HEK293 (cell line): ENCODE measurements at regions not wholly inside any gene's neighbourhood (a gene's known extent, or its start where the extent isn't known, plus 50 kb on each side); places are given as distances from the start of the nearest gene placed in this dataset.

Source experiments
- CTCF ChIA-PET: fragments of 350-600 bp; formaldehyde crosslinking; extraction: SDS; loops from one replicate; lab custom pipeline; 2021; ENCODE audit warnings: antibody characterized with exemption; lab: Yijun Ruan, JAX
- POLR2A ChIA-PET: fragments of 300-600 bp; formaldehyde crosslinking; extraction: SDS; loops from one replicate; lab custom pipeline; 2020; ENCODE audit warnings: antibody characterized with exemption, inconsistent platforms; lab: Yijun Ruan, JAX
- H3K27ac ChIP-seq: fragments of 200-500 bp; sonication (Bioruptor generic); 2 replicates; pipeline ENCODE4 v1.5.1; 2014; ENCODE audit warnings: low read depth, low read length, control low read depth, inconsistent platforms; ENCODE audit errors: extremely low read depth
- H3K36me3 ChIP-seq, 2 experiments: fragments of 200-500 bp in 1 of 2; sonication (Bioruptor generic) in 1 of 2; 1 replicate in 1 of 2; 2 replicates in 1 of 2; pipeline ENCODE4 v1.5.1; 2014 to 2017; ENCODE audit warnings: inconsistent platforms in 2 of 2, low read length in 2 of 2; ENCODE audit not compliant: control insufficient read depth in 2 of 2, insufficient read depth in 1 of 2
- H3K4me1 ChIP-seq: fragments of 200-500 bp; sonication (Bioruptor generic); 2 replicates; pipeline ENCODE4 v1.5.1; 2014; ENCODE audit warnings: mild to moderate bottlenecking, low read length, inconsistent platforms; ENCODE audit not compliant: control insufficient read depth, insufficient read depth
- H3K4me3 ChIP-seq: 2 replicates; pipeline ENCODE4 v1.5.1; 2011; ENCODE audit warnings: low read depth, mild to moderate bottlenecking, control low read depth, low read length, moderate library complexity
- H3K9me3 ChIP-seq: fragments of 200-500 bp; sonication (Bioruptor generic); 2 replicates; pipeline ENCODE4 v1.5.1; 2014; ENCODE audit warnings: low read depth, low read length, inconsistent platforms; ENCODE audit not compliant: control insufficient read depth, insufficient read depth
- BCL11A ChIP-seq: fragments of 450-650 bp; formaldehyde crosslinking; IDR thresholded peaks from 2 replicates; pipeline ENCODE4 v1.5.1; 2016; ENCODE audit warnings: low read depth, missing biosample characterization, missing genetic modification characterization
- GLI2 ChIP-seq: fragments of 450-650 bp; formaldehyde crosslinking; IDR thresholded peaks from 2 replicates; pipeline ENCODE4; 2017; ENCODE audit warnings: missing biosample characterization, missing genetic modification characterization, low read depth, borderline replicate concordance
- GLI4 ChIP-seq: fragments of 450-650 bp; formaldehyde crosslinking; IDR thresholded peaks from 2 replicates; pipeline ENCODE4 v1.5.1; 2016; ENCODE audit warnings: missing biosample characterization, missing genetic modification characterization
- GLIS1 ChIP-seq: fragments of 450-650 bp; formaldehyde crosslinking; IDR thresholded peaks from 2 replicates; pipeline ENCODE4 v1.5.1; 2016; ENCODE audit warnings: missing biosample characterization, missing genetic modification characterization
- HOXD13 ChIP-seq: sonication (generic); formaldehyde crosslinking; IDR thresholded peaks from 2 replicates; pipeline ENCODE4 v1.8.0; 2022; ENCODE audit warnings: missing genetic modification reagents, borderline replicate concordance
- IKZF3 ChIP-seq: fragments of 450-650 bp; IDR thresholded peaks from 2 replicates; pipeline ENCODE4 v1.5.0; 2018; ENCODE audit warnings: missing biosample characterization, mild to moderate bottlenecking, missing genetic modification characterization, moderate library complexity
- KLF8 ChIP-seq: fragments of 450-650 bp; formaldehyde crosslinking; IDR thresholded peaks from 2 replicates; pipeline ENCODE4 v1.5.1; 2016; ENCODE audit warnings: missing biosample characterization, missing genetic modification characterization
- MEIS1 ChIP-seq: sonication (generic); formaldehyde crosslinking; IDR thresholded peaks from 2 replicates; pipeline ENCODE4 v1.8.1; 2022; ENCODE audit warnings: missing genetic modification reagents, mild to moderate bottlenecking, borderline replicate concordance
- SALL2 ChIP-seq: fragments of 450-650 bp; formaldehyde crosslinking; IDR thresholded peaks from 2 replicates; pipeline ENCODE4 v1.5.0; 2017; ENCODE audit warnings: missing biosample characterization, mild to moderate bottlenecking, missing genetic modification characterization, borderline replicate concordance
- ZEB2 ChIP-seq: fragments of 450-650 bp; formaldehyde crosslinking; IDR thresholded peaks from 2 replicates; pipeline ENCODE4 v1.5.1; 2016; ENCODE audit warnings: missing biosample characterization, missing genetic modification characterization
- ZFP3 ChIP-seq: fragments of 450-650 bp; formaldehyde crosslinking; IDR thresholded peaks from 2 replicates; pipeline ENCODE4 v1.5.1; 2016; ENCODE audit warnings: low read depth, missing biosample characterization, missing genetic modification characterization
- ZFP41 ChIP-seq: fragments of 450-650 bp; formaldehyde crosslinking; IDR thresholded peaks from 2 replicates; pipeline ENCODE4 v1.5.1; 2016; ENCODE audit warnings: missing biosample characterization, missing genetic modification characterization, borderline replicate concordance
- ZFP69B ChIP-seq: fragments of 450-650 bp; formaldehyde crosslinking; IDR thresholded peaks from 2 replicates; pipeline ENCODE4 v1.5.1; 2016; ENCODE audit warnings: missing biosample characterization, missing genetic modification characterization
- ZNF121 ChIP-seq: fragments of 450-650 bp; formaldehyde crosslinking; IDR thresholded peaks from 2 replicates; pipeline ENCODE4 v1.5.1; 2016; ENCODE audit warnings: missing biosample characterization, missing genetic modification characterization
- ZNF211 ChIP-seq: fragments of 450-650 bp; formaldehyde crosslinking; IDR thresholded peaks from 2 replicates; pipeline ENCODE4 v1.5.1; 2016; ENCODE audit warnings: low read depth, missing biosample characterization, missing genetic modification characterization
- ZNF354C ChIP-seq: fragments of 450-650 bp; formaldehyde crosslinking; IDR thresholded peaks from 2 replicates; pipeline ENCODE4 v1.5.1; 2016; ENCODE audit warnings: missing biosample characterization, missing genetic modification characterization, low read depth, borderline replicate concordance
- ZNF366 ChIP-seq: fragments of 450-650 bp; formaldehyde crosslinking; conservative IDR thresholded peaks from 2 replicates; pipeline ENCODE4 v1.5.1; 2016; ENCODE audit warnings: missing biosample characterization, missing genetic modification characterization
- ZNF404 ChIP-seq: fragments of 450-650 bp; formaldehyde crosslinking; IDR thresholded peaks from 2 replicates; pipeline ENCODE4 v1.5.1; 2017; ENCODE audit warnings: missing biosample characterization, missing genetic modification characterization
- ZNF48 ChIP-seq: fragments of 450-650 bp; formaldehyde crosslinking; IDR thresholded peaks from 2 replicates; pipeline ENCODE4 v1.5.1; 2016; ENCODE audit warnings: missing biosample characterization, missing genetic modification characterization
- ZNF529 ChIP-seq: fragments of 450-650 bp; formaldehyde crosslinking; IDR thresholded peaks from 2 replicates; pipeline ENCODE4 v1.5.1; 2017; ENCODE audit warnings: missing genetic modification characterization, missing biosample characterization; ENCODE audit not compliant: insufficient replicate concordance
- ZNF596 ChIP-seq: fragments of 450-650 bp; IDR thresholded peaks from 2 replicates; pipeline ENCODE4 v1.5.0; 2018; ENCODE audit warnings: missing biosample characterization, mild to moderate bottlenecking, missing genetic modification characterization, moderate library complexity
- ZNF623 ChIP-seq: fragments of 450-650 bp; formaldehyde crosslinking; IDR thresholded peaks from 2 replicates; pipeline ENCODE4 v1.5.1; 2016; ENCODE audit warnings: missing biosample characterization, missing genetic modification characterization
- ZNF624 ChIP-seq: fragments of 450-650 bp; formaldehyde crosslinking; IDR thresholded peaks from 2 replicates; pipeline ENCODE4 v1.5.1; 2017; ENCODE audit warnings: missing biosample characterization, missing genetic modification characterization
- ZNF626 ChIP-seq: fragments of 450-650 bp; sonication (Bioruptor Pico); formaldehyde crosslinking; IDR thresholded peaks from 2 replicates; pipeline ENCODE4 v1.5.1; 2018; ENCODE audit warnings: missing biosample characterization, missing genetic modification characterization, inconsistent platforms
- ZNF629 ChIP-seq: fragments of 450-650 bp; formaldehyde crosslinking; IDR thresholded peaks from 2 replicates; pipeline ENCODE4 v1.5.1; 2017; ENCODE audit warnings: missing biosample characterization, missing genetic modification characterization
- ZNF670 ChIP-seq: fragments of 450-650 bp; formaldehyde crosslinking; IDR thresholded peaks from 2 replicates; pipeline ENCODE4 v1.5.1; 2016; ENCODE audit warnings: missing biosample characterization, missing genetic modification characterization, low read depth
- ZNF830 ChIP-seq: fragments of 450-650 bp; IDR thresholded peaks from 2 replicates; pipeline ENCODE4 v1.5.0; 2018; ENCODE audit warnings: missing biosample characterization, missing genetic modification characterization, low read depth, mild to moderate bottlenecking, moderate library complexity
- TF ChIP-seq, protein P1 (sequence below): fragments of 450-650 bp; formaldehyde crosslinking; IDR thresholded peaks from 2 replicates; pipeline ENCODE4; 2016; ENCODE audit warnings: missing biosample characterization, missing genetic modification characterization
- TF ChIP-seq, protein P2 (sequence below): fragments of 450-650 bp; formaldehyde crosslinking; IDR thresholded peaks from 2 replicates; pipeline ENCODE4 v1.5.1; 2016; ENCODE audit warnings: missing biosample characterization, missing genetic modification characterization
- TF ChIP-seq, protein P3 (sequence below): fragments of 450-650 bp; formaldehyde crosslinking; IDR thresholded peaks from 2 replicates; pipeline ENCODE4 v1.5.1; 2016; ENCODE audit warnings: missing biosample characterization, missing genetic modification characterization
- TF ChIP-seq, protein P4 (sequence below): fragments of 450-650 bp; formaldehyde crosslinking; IDR thresholded peaks from 2 replicates; pipeline ENCODE4 v1.5.1; 2017; ENCODE audit warnings: missing biosample characterization, missing genetic modification characterization
- TF ChIP-seq, protein P5 (sequence below): fragments of 450-650 bp; formaldehyde crosslinking; IDR thresholded peaks from 2 replicates; pipeline ENCODE4 v1.5.1; 2016; ENCODE audit warnings: missing biosample characterization, missing genetic modification characterization
- TF ChIP-seq, protein P6 (sequence below): fragments of 450-650 bp; formaldehyde crosslinking; IDR thresholded peaks from 2 replicates; pipeline ENCODE4 v1.5.1; 2017; ENCODE audit warnings: missing biosample characterization, missing genetic modification characterization

DNA sequence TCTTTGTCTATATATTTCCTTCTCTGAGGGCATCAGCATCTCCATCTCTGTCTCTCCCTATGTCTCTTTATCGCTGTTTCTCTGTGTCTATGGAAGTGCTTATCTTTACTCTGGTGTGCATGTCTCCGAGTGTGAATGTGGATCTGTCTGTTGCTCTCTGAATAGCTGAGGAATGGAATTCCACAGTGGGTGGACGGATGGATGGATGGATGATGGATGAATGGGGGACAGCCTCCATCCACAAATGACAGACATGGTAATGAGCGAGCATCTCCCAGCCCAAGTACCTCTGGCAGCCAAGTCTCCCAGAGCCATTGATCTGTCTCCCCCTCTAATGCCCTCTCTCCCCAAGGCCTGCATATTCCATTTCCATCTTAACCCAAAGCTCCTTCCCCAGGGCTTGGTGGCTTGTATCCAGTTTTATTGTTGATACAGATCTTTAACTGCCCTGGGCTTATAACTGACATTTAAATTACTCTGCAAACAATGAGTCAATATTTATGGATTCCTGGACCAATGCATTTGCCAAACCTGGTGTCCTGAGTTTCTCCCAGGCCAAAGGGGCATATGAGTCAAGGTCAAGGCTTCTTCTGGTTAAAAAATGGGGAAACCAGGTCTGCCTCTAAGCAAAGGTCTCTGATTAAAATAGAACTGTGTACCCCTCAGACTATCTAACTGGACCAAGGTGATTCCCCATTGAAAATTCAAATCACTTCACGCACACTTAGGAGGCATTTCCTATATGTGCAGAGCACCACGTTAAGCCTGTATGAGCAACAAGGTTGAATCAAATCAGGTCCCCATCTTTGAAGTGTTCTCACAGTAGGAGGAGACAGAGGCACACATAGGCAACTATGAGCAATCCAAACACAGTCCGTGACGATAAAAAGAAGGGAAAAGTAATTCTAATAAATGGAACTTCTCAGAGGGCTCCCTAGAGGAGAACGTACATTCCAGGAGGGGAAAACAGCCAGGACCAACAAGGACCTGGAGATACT, 109.9 kb downstream of the TLE3 start:
- no peak overlapping the region for H3K27ac ChIP-seq
- CTCF ChIA-PET, result interaction anchor here (0.6 to 1.1 kb wide), 3 partner anchors 10 to 265 kb away, joined by 3 read pairs; no protein-coding TSS in a partner anchor
- POLR2A ChIA-PET, result no interaction called here

DNA sequence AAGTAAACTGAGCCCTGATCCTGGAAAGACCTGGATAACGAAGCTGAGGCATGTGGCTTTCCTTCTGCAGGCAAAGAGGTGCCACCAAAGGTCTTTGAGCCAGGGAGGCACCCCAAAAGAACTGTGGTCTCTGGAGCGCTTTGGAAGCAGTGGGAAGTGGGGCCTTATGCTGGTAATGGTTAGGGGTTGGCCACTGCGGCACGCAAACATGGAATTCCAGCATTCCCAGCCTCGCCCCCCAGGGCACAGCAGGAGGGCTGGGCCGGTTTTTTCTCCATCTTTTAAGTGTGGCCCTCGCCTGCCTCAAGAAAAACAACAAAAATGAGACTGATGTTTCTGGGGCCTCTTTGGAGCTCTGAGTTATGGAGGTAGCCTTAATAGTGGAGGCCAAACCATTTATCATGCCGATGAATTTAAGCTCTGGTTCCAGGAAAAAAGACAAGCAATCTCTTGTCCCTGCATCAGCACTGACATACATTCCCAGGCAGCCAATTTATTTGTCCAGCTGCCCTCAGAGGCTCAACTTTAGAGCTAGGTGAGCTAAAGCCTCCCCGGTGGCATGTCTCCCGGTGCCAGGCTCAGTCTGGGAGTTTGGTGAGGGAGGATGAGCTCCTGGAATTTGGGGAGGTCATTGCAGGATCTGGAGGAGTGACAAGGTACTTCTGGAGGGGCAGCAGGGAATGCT, 109.0 kb downstream of the TLE3 start:
- CTCF ChIA-PET, result no interaction called here
- no peak for TF ChIP-seq BCL11A (tag by site-specific recombination)
- no peak for TF ChIP-seq ZNF670 (tag by site-specific recombination)
- no peak for TF ChIP-seq ZFP41
- no peak for TF ChIP-seq ZNF626 (tag by site-specific recombination)
- no peak for TF ChIP-seq ZNF48
- no peak for TF ChIP-seq IKZF3 (tag by site-specific recombination)
- no peak for TF ChIP-seq GLI4
- TF ChIP-seq, protein P1, sequence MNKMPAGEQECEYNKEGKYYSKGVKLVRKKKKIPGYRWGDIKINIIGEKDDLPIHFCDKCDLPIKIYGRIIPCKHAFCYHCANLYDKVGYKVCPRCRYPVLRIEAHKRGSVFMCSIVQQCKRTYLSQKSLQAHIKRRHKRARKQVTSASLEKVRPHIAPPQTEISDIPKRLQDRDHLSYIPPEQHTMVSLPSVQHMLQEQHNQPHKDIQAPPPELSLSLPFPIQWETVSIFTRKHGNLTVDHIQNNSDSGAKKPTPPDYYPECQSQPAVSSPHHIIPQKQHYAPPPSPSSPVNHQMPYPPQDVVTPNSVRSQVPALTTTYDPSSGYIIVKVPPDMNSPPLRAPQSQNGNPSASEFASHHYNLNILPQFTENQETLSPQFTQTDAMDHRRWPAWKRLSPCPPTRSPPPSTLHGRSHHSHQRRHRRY (tag by site-specific recombination), result no peak
- no peak for TF ChIP-seq ZNF354C (tag by site-specific recombination)
- TF ChIP-seq ZNF211 (tag by site-specific recombination), result no peak
- no peak for TF ChIP-seq ZNF624 (tag by site-specific recombination)
- no peak for TF ChIP-seq ZNF623
- TF ChIP-seq ZNF830 (tag by site-specific recombination), result no peak
- no peak for TF ChIP-seq ZFP69B (tag by site-specific recombination)
- no peak for TF ChIP-seq ZNF121 (tag by site-specific recombination)
- no peak for TF ChIP-seq ZNF404 (tag by site-specific recombination)
- TF ChIP-seq, protein P2, sequence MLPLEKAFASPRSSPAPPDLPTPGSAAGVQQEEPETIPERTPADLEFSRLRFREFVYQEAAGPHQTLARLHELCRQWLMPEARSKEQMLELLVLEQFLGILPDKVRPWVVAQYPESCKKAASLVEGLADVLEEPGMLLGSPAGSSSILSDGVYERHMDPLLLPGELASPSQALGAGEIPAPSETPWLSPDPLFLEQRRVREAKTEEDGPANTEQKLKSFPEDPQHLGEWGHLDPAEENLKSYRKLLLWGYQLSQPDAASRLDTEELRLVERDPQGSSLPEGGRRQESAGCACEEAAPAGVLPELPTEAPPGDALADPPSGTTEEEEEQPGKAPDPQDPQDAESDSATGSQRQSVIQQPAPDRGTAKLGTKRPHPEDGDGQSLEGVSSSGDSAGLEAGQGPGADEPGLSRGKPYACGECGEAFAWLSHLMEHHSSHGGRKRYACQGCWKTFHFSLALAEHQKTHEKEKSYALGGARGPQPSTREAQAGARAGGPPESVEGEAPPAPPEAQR, result no peak
- TF ChIP-seq, protein P3, sequence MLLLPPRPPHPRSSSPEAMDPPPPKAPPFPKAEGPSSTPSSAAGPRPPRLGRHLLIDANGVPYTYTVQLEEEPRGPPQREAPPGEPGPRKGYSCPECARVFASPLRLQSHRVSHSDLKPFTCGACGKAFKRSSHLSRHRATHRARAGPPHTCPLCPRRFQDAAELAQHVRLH (tag by site-specific recombination), result no peak
- TF ChIP-seq, protein P4, sequence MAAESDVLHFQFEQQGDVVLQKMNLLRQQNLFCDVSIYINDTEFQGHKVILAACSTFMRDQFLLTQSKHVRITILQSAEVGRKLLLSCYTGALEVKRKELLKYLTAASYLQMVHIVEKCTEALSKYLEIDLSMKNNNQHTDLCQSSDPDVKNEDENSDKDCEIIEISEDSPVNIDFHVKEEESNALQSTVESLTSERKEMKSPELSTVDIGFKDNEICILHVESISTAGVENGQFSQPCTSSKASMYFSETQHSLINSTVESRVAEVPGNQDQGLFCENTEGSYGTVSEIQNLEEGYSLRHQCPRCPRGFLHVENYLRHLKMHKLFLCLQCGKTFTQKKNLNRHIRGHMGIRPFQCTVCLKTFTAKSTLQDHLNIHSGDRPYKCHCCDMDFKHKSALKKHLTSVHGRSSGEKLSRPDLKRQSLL (tag by site-specific recombination), result no peak

More for the DNA sequence above, 109.9 kb downstream of the TLE3 start:
- Histone ChIP-seq H3K36me3 (no peaks in the 10 kb centered on the region), H3K4me3 (no peak overlapping the region), H3K4me1 (peaks cover 10% of the 10 kb centered on the region), H3K9me3 (no peaks in the 10 kb centered on the region)
- TF ChIP-seq HOXD13 (CRISPR knock-in tag), result peak; percentile 78; the same call in 1 of the 2 replicates
- no peak for TF ChIP-seq KLF8
- TF ChIP-seq ZEB2 (tag by site-specific recombination), result peak; percentile 58
- no peak for TF ChIP-seq GLI2
- TF ChIP-seq, protein P5, sequence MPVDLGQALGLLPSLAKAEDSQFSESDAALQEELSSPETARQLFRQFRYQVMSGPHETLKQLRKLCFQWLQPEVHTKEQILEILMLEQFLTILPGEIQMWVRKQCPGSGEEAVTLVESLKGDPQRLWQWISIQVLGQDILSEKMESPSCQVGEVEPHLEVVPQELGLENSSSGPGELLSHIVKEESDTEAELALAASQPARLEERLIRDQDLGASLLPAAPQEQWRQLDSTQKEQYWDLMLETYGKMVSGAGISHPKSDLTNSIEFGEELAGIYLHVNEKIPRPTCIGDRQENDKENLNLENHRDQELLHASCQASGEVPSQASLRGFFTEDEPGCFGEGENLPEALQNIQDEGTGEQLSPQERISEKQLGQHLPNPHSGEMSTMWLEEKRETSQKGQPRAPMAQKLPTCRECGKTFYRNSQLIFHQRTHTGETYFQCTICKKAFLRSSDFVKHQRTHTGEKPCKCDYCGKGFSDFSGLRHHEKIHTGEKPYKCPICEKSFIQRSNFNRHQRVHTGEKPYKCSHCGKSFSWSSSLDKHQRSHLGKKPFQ (tag by site-specific recombination), result 0 out of 2 replicates have a peak, but pooled peaks have one; percentile 40
- no peak for TF ChIP-seq ZNF596 (tag by site-specific recombination)
- TF ChIP-seq MEIS1 (CRISPR knock-in tag), result no peak
- TF ChIP-seq ZNF629 (tag by site-specific recombination), result peak; percentile 46; the same call in 1 of the 2 replicates
- TF ChIP-seq ZNF366 (tag by site-specific recombination), result peak; percentile 74
- TF ChIP-seq SALL2 (tag by site-specific recombination), result no peak
- TF ChIP-seq, protein P6, sequence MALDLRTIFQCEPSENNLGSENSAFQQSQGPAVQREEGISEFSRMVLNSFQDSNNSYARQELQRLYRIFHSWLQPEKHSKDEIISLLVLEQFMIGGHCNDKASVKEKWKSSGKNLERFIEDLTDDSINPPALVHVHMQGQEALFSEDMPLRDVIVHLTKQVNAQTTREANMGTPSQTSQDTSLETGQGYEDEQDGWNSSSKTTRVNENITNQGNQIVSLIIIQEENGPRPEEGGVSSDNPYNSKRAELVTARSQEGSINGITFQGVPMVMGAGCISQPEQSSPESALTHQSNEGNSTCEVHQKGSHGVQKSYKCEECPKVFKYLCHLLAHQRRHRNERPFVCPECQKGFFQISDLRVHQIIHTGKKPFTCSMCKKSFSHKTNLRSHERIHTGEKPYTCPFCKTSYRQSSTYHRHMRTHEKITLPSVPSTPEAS, result no peak
- TF ChIP-seq ZNF529 (tag by site-specific recombination), result no peak
- peak; percentile 17; the same call in 1 of the 2 replicates for TF ChIP-seq GLIS1 (tag by site-specific recombination)
- no peak for TF ChIP-seq ZFP3

More for the DNA sequence above, 109.0 kb downstream of the TLE3 start:
- no peaks in the 10 kb centered on the region for H3K36me3 ChIP-seq
- H3K27ac ChIP-seq, result no peak overlapping the region
- H3K4me3 ChIP-seq, result no peak overlapping the region
- H3K4me1 ChIP-seq, result peaks cover 10% of the 10 kb centered on the region
- POLR2A ChIA-PET, result no interaction called here
- no peaks in the 10 kb centered on the region for H3K9me3 ChIP-seq
